ENCODE measurements at regions not wholly inside any gene's neighbourhood (a gene's known extent, or its start where the extent isn't known, plus 50 kb on each side); places are given as distances from the start of the nearest gene placed in this dataset.

DNA sequence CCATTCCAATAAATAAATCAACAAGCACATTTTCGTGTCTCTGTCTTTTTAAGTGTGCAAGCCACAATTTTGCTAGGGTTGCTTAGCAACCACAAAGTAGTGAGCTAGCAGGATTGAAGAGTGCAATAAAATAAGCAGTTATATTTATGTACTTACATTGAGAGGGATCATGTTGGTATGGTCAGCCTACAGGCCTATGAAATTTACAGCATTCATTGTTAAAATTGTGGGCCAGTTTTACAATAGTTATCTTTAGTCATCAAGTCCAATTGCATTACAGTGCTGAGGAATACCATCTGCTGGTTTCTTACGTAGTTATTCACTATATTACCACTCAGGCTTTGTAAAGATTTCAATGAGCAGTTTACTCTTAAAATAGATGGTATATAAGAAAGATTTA, 192.5 kb upstream of the POT1 start:
- TF ChIP-seq CTCF (optimal IDR thresholded peaks at IDR 0.05 in 1 of 3, IDR thresholded peaks at IDR 0.05 in 1 of 3, conservative IDR thresholded peaks at IDR 0.05 in 1 of 3; ENCODE audit: extremely low read depth in 1 of 3, insufficient read depth in 2 of 3, low read length in 3 of 3) (no peak), EZH2 (IDR thresholded peaks at IDR 0.05; ENCODE audit: low read length) (no peak)

Data from keratinocyte (primary cell).